Astrocyte (in vitro differentiated cells and primary cell): ENCODE measurements at regions not wholly inside any gene's neighbourhood (a gene's known extent, or its start where the extent isn't known, plus 50 kb on each side); places are given as distances from the start of the nearest gene placed in this dataset.

Source experiments
- DNase-seq: peaks from one replicate; pipeline ENCODE4 v3.0.0-alpha.2; 2010; ENCODE audit warnings: low read depth
- FAIRE-seq: peaks from 2 replicates; lab custom pipeline; 2011; peaks lifted over from hg19 to GRCh38; lab: Jason Lieb, UNC
- H2AFZ ChIP-seq: 2 replicates; pipeline ENCODE4 v1.6.0; 2012; ENCODE audit warnings: low read depth, low read length, inconsistent platforms
- H3K27ac ChIP-seq: 2 replicates; pipeline ENCODE4 v1.5.1; 2011; ENCODE audit warnings: low read depth, low read length, inconsistent platforms
- H3K27me3 ChIP-seq: 2 replicates; pipeline ENCODE4 v1.6.0; 2011; ENCODE audit warnings: low read length, inconsistent platforms; ENCODE audit not compliant: insufficient read depth
- H3K36me3 ChIP-seq: 2 replicates; pipeline ENCODE4 v1.5.1; 2011; ENCODE audit warnings: low read length, inconsistent platforms; ENCODE audit not compliant: insufficient read depth
- H3K4me1 ChIP-seq: 2 replicates; pipeline ENCODE4 v1.5.1; 2011; ENCODE audit warnings: low read length, inconsistent platforms; ENCODE audit not compliant: insufficient read depth
- H3K4me2 ChIP-seq: 2 replicates; pipeline ENCODE4 v1.6.0; 2012; ENCODE audit warnings: low read length, inconsistent platforms
- H3K4me3 ChIP-seq: 2 replicates; pipeline ENCODE4 v1.5.1; 2011; ENCODE audit warnings: low read depth, mild to moderate bottlenecking, low read length, inconsistent platforms; ENCODE audit not compliant: insufficient read depth
- H3K79me2 ChIP-seq: 2 replicates; pipeline ENCODE4 v1.6.0; 2012; ENCODE audit warnings: mild to moderate bottlenecking, low read length, inconsistent platforms; ENCODE audit not compliant: insufficient read depth
- H3K9ac ChIP-seq: 2 replicates; pipeline ENCODE4 v1.6.0; 2012; ENCODE audit warnings: mild to moderate bottlenecking, low read length, inconsistent platforms
- H3K9me3 ChIP-seq: 2 replicates; pipeline ENCODE4 v1.5.1; 2012; ENCODE audit warnings: low read depth, mild to moderate bottlenecking, low read length, inconsistent platforms; ENCODE audit not compliant: insufficient read depth
- H4K20me1 ChIP-seq: 2 replicates; pipeline ENCODE4 v1.6.0; 2012; ENCODE audit warnings: low read length, inconsistent platforms; ENCODE audit not compliant: insufficient read depth
- H3K27ac Mint-ChIP-seq: one replicate; pipeline ENCODE4 v1.8.0; 2021; ENCODE audit warnings: mild to moderate bottlenecking, mixed read lengths; ENCODE audit not compliant: unreplicated experiment
- H3K27me3 Mint-ChIP-seq: one replicate; pipeline ENCODE4 v1.8.0; 2021; ENCODE audit warnings: low read depth, mixed read lengths; ENCODE audit not compliant: unreplicated experiment
- H3K36me3 Mint-ChIP-seq: one replicate; pipeline ENCODE4 v1.8.0; 2021; ENCODE audit warnings: low read depth, mixed read lengths; ENCODE audit not compliant: unreplicated experiment
- H3K4me1 Mint-ChIP-seq: one replicate; pipeline ENCODE4 v1.8.0; 2021; ENCODE audit warnings: low read depth, mixed read lengths; ENCODE audit not compliant: unreplicated experiment
- H3K4me3 Mint-ChIP-seq: one replicate; pipeline ENCODE4 v1.8.0; 2021; ENCODE audit warnings: mild to moderate bottlenecking, moderate library complexity, mixed read lengths; ENCODE audit not compliant: unreplicated experiment
- H3K9me3 Mint-ChIP-seq: one replicate; pipeline ENCODE4 v1.8.0; 2021; ENCODE audit warnings: mild to moderate bottlenecking, mixed read lengths; ENCODE audit not compliant: unreplicated experiment
- EZH2 ChIP-seq: IDR thresholded peaks from 2 replicates; pipeline ENCODE4 v1.6.1; 2012; ENCODE audit warnings: mild to moderate bottlenecking, low read length, inconsistent platforms; ENCODE audit not compliant: insufficient read depth
- TF ChIP-seq, protein P1 (sequence below): IDR thresholded peaks from 2 replicates; pipeline ENCODE4 v1.5.1; 2011; ENCODE audit warnings: low read depth, mild to moderate bottlenecking, inconsistent platforms, low read length, moderate library complexity; ENCODE audit not compliant: insufficient read depth

DNA sequence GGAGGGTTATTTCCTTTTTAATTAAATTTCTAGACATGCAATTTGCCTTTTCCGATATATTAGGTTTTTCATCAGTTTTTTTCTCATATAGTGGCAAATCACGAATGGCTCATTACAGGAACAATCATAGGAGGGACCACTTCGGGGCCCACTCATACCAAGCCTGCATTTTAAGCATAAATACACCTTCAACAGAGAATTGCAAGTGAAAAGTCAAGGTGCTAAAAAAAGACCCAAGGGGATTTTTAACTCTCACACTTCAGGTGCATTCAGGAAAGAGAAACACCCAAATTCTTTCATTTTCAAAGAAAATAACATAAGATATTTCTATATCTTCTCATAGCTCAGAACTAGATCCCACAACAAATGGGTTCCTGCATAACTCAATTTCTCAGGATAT is 979.6 kb upstream of the NR2F2 start:
- Mint-ChIP-seq H3K9me3 (no peaks in the 10 kb centered on the region), H3K27ac (no peak overlapping the region), H3K4me1 (no peaks in the 10 kb centered on the region), H3K36me3 (no peaks in the 10 kb centered on the region), H3K4me3 (no peak overlapping the region), H3K27me3 (no peaks in the 10 kb centered on the region)
- no peak overlapping the region for H3K27ac ChIP-seq
- H4K20me1 ChIP-seq: no peaks in the 10 kb centered on the region
- DNase-seq: no peak
- no peak for FAIRE-seq
- H3K79me2 ChIP-seq: no peaks in the 10 kb centered on the region
- no peaks in the 10 kb centered on the region for H3K9me3 ChIP-seq
- no peak overlapping the region for H3K9ac ChIP-seq
- H2AFZ ChIP-seq: no peak overlapping the region
- H3K4me2 ChIP-seq: no peak overlapping the region
- H3K36me3 ChIP-seq: no peaks in the 10 kb centered on the region
- no peaks in the 10 kb centered on the region for H3K27me3 ChIP-seq
- no peaks in the 10 kb centered on the region for H3K4me1 ChIP-seq
- no peak overlapping the region for H3K4me3 ChIP-seq
- no peak for TF ChIP-seq EZH2
- TF ChIP-seq, protein P1, sequence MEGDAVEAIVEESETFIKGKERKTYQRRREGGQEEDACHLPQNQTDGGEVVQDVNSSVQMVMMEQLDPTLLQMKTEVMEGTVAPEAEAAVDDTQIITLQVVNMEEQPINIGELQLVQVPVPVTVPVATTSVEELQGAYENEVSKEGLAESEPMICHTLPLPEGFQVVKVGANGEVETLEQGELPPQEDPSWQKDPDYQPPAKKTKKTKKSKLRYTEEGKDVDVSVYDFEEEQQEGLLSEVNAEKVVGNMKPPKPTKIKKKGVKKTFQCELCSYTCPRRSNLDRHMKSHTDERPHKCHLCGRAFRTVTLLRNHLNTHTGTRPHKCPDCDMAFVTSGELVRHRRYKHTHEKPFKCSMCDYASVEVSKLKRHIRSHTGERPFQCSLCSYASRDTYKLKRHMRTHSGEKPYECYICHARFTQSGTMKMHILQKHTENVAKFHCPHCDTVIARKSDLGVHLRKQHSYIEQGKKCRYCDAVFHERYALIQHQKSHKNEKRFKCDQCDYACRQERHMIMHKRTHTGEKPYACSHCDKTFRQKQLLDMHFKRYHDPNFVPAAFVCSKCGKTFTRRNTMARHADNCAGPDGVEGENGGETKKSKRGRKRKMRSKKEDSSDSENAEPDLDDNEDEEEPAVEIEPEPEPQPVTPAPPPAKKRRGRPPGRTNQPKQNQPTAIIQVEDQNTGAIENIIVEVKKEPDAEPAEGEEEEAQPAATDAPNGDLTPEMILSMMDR: no peak

- TF ChIP-seq, protein P1: no peak
- TF ChIP-seq EZH2: no peak
- FAIRE-seq: no peak
- no peak overlapping the region for H3K27ac Mint-ChIP-seq
Measured at GRCh38 chr15:95352631-95353187, 977.8 kb upstream of the NR2F2 start.

DNA sequence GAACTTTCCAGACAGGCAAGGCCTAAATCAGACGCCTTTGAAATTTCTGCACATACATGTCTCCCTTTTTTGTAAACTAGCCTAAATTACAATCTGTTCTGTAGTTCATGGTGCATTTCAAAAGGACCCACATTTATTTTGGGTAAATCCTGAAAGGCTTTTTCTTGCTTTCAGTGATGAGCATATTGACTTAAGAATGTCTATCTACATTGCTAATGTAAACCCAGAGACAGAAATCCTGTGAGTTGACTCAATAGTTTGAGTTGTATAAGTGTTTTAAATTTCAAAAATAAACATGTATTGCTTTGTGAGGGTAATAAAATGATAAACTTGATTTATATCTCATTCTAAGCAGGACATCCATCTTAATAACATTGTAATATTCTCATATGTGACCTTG is 977.0 kb upstream of the NR2F2 start:
- Histone ChIP-seq H3K27ac (no peak overlapping the region), H3K9me3 (no peaks in the 10 kb centered on the region), H3K79me2 (no peaks in the 10 kb centered on the region), H2AFZ (no peak overlapping the region), H3K4me3 (no peak overlapping the region), H3K36me3 (no peaks in the 10 kb centered on the region), H3K27me3 (no peaks in the 10 kb centered on the region), H4K20me1 (no peaks in the 10 kb centered on the region), H3K4me2 (no peak overlapping the region), H3K9ac (no peak overlapping the region), H3K4me1 (no peaks in the 10 kb centered on the region)
- TF ChIP-seq, protein P1: no peak
- TF ChIP-seq EZH2: no peak
- H3K27ac Mint-ChIP-seq: no peak overlapping the region
- DNase-seq: no peak
- no peaks in the 10 kb centered on the region for H3K9me3 Mint-ChIP-seq
- no peaks in the 10 kb centered on the region for H3K36me3 Mint-ChIP-seq
- H3K27me3 Mint-ChIP-seq: no peaks in the 10 kb centered on the region
- no peak overlapping the region for H3K4me3 Mint-ChIP-seq
- no peak for FAIRE-seq
- H3K4me1 Mint-ChIP-seq: no peaks in the 10 kb centered on the region

More at GRCh38 chr15:95352631-95353187, 977.8 kb upstream of the NR2F2 start:
- no peaks in the 10 kb centered on the region for H3K27me3 ChIP-seq
- no peak overlapping the region for H2AFZ ChIP-seq
- H3K4me2 ChIP-seq: no peak overlapping the region
- no peaks in the 10 kb centered on the region for H3K9me3 ChIP-seq
- no peak overlapping the region for H3K27ac ChIP-seq
- H3K4me1 ChIP-seq: no peaks in the 10 kb centered on the region
- H3K79me2 ChIP-seq: no peaks in the 10 kb centered on the region
- no peaks in the 10 kb centered on the region for H3K27me3 Mint-ChIP-seq
- no peak overlapping the region for H3K4me3 Mint-ChIP-seq
- no peaks in the 10 kb centered on the region for H3K4me1 Mint-ChIP-seq
- H3K4me3 ChIP-seq: no peak overlapping the region
- H3K9me3 Mint-ChIP-seq: no peaks in the 10 kb centered on the region
- no peaks in the 10 kb centered on the region for H4K20me1 ChIP-seq
- no peak for DNase-seq
- H3K36me3 ChIP-seq: no peaks in the 10 kb centered on the region
- no peak overlapping the region for H3K9ac ChIP-seq
- H3K36me3 Mint-ChIP-seq: no peaks in the 10 kb centered on the region
